ENCODE measurements at regions not wholly inside any gene's neighbourhood (a gene's known extent, or its start where the extent isn't known, plus 50 kb on each side); places are given as distances from the start of the nearest gene placed in this dataset.
"Not testable (repeated sequence)": the region's sequence is repeated elsewhere in the genome, so short reads cannot be mapped to it uniquely, and the experiment has no call there.

- no peak overlapping the region for H3K4me3 ChIP-seq (ENCODE audit: low read depth, low read length)
- TF ChIP-seq CTCF (IDR thresholded peaks at IDR 0.05; ENCODE audit: borderline replicate concordance, insufficient read depth, low read depth, low read length): no peak
Measured at GRCh38 chr4:4655011-4655410, 113.2 kb upstream of the STX18 start.

- no peak for TF ChIP-seq CTCF (IDR thresholded peaks at IDR 0.05; ENCODE audit: borderline replicate concordance, insufficient read depth, low read depth, low read length)
- no peak overlapping the region for H3K4me3 ChIP-seq (ENCODE audit: low read depth, low read length)
Measured at GRCh38 chr4:4651811-4652755, 110.2 kb upstream of the STX18 start.

GRCh38 chr4:4647041-4647440 lies 105.2 kb upstream of the STX18 start:
- H3K4me3 ChIP-seq (ENCODE audit: low read depth, low read length): no peak overlapping the region
- TF ChIP-seq CTCF (IDR thresholded peaks at IDR 0.05; ENCODE audit: borderline replicate concordance, insufficient read depth, low read depth, low read length): no peak

- no peak for TF ChIP-seq CTCF (IDR thresholded peaks at IDR 0.05; ENCODE audit: borderline replicate concordance, insufficient read depth, low read depth, low read length)
- H3K4me3 ChIP-seq (ENCODE audit: low read depth, low read length): no peak overlapping the region
Measured at GRCh38 chr4:4645743-4646142, 103.9 kb upstream of the STX18 start.

- H3K4me3 ChIP-seq (ENCODE audit: low read depth, low read length): not testable (repeated sequence)
Measured at GRCh38 chr4:4644277-4644676, 102.4 kb upstream of the STX18 start.

- not testable (repeated sequence) for H3K4me3 ChIP-seq (ENCODE audit: low read depth, low read length)
Measured at GRCh38 chr4:4643743-4644142, 101.9 kb upstream of the STX18 start.

- H3K4me3 ChIP-seq (ENCODE audit: low read depth, low read length): no peak overlapping the region
- no peak for TF ChIP-seq CTCF (IDR thresholded peaks at IDR 0.05; ENCODE audit: borderline replicate concordance, insufficient read depth, low read depth, low read length)
Measured at GRCh38 chr4:4643306-4643705, 101.5 kb upstream of the STX18 start.

- no peak overlapping the region for H3K4me3 ChIP-seq (ENCODE audit: low read depth, low read length)
- no peak for TF ChIP-seq CTCF (IDR thresholded peaks at IDR 0.05; ENCODE audit: borderline replicate concordance, insufficient read depth, low read depth, low read length)
Measured at GRCh38 chr4:4642496-4643000, 100.7 kb upstream of the STX18 start.

Data from GM12875 (cell line).